ENCODE measurements at regions not wholly inside any gene's neighbourhood (a gene's known extent, or its start where the extent isn't known, plus 50 kb on each side); places are given as distances from the start of the nearest gene placed in this dataset.

- no peaks in the 10 kb centered on the region for H3K27me3 ChIP-seq (ENCODE audit: insufficient read depth, low read length, poor library complexity, severe bottlenecking)
- H4K20me1 ChIP-seq (ENCODE audit: insufficient read depth, low read length, poor library complexity, severe bottlenecking) = no peaks in the 10 kb centered on the region
- no peak overlapping the region for H3K9ac ChIP-seq (ENCODE audit: low read depth, low read length, poor library complexity, severe bottlenecking)
- TF ChIP-seq, protein P1, sequence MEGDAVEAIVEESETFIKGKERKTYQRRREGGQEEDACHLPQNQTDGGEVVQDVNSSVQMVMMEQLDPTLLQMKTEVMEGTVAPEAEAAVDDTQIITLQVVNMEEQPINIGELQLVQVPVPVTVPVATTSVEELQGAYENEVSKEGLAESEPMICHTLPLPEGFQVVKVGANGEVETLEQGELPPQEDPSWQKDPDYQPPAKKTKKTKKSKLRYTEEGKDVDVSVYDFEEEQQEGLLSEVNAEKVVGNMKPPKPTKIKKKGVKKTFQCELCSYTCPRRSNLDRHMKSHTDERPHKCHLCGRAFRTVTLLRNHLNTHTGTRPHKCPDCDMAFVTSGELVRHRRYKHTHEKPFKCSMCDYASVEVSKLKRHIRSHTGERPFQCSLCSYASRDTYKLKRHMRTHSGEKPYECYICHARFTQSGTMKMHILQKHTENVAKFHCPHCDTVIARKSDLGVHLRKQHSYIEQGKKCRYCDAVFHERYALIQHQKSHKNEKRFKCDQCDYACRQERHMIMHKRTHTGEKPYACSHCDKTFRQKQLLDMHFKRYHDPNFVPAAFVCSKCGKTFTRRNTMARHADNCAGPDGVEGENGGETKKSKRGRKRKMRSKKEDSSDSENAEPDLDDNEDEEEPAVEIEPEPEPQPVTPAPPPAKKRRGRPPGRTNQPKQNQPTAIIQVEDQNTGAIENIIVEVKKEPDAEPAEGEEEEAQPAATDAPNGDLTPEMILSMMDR (conservative IDR thresholded peaks at IDR 0.05; ENCODE audit: low read length) = no peak
- TF ChIP-seq EZH2phosphoT487 (IDR thresholded peaks at IDR 0.05; ENCODE audit: borderline replicate concordance) = no peak
- H3K79me2 ChIP-seq (ENCODE audit: insufficient read depth, low read length) = no peaks in the 10 kb centered on the region
- H3K4me3 ChIP-seq (ENCODE audit: low read length, poor library complexity, severe bottlenecking) = no peak overlapping the region
- H3F3A ChIP-seq (ENCODE audit: low read depth) = no peaks in the 10 kb centered on the region
- H3K9me3 ChIP-seq (ENCODE audit: insufficient read depth, low read depth, low read length) = no peaks in the 10 kb centered on the region
- no peak overlapping the region for H2AFZ ChIP-seq (ENCODE audit: low read length)
- H3K4me2 ChIP-seq (ENCODE audit: low read depth, low read length, poor library complexity, severe bottlenecking) = no peak overlapping the region
- no peaks in the 10 kb centered on the region for H3K4me1 ChIP-seq (ENCODE audit: insufficient read depth, low read length, poor library complexity, severe bottlenecking)
- H3K9me2 ChIP-seq (replicated peaks; ENCODE audit: low read depth, low read length) = no peaks in the 10 kb centered on the region
- H3K36me3 ChIP-seq (ENCODE audit: insufficient read depth, low read length) = no peaks in the 10 kb centered on the region
These were observed 279.3 kb upstream of the E2F7 start for GRCh38 chr12:77344651-77345050.

DNA sequence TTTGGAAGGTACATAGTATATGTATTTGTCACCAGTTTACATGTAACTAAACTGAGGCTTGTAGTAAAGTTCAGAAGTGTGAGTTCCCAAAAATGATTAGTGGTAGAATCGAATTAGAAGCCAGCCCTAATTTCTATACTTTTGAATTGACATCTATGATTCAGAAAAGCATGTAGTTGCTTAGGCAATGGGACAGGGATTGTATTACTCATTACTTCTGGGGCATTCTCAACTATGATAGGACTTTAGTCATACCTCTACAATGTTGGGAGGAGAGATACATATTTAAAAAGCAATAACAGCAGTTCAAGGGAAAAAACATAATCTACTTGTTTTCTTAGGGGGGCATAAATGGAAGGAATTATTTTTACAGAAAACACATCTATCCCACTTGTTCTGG, 277.9 kb upstream of the E2F7 start:
- no peaks in the 10 kb centered on the region for H3K79me2 ChIP-seq (ENCODE audit: insufficient read depth, low read length)
- no peaks in the 10 kb centered on the region for H3K4me1 ChIP-seq (ENCODE audit: insufficient read depth, low read length, poor library complexity, severe bottlenecking)
- TF ChIP-seq EZH2phosphoT487 (IDR thresholded peaks at IDR 0.05; ENCODE audit: borderline replicate concordance) = no peak
- TF ChIP-seq, protein P1 (conservative IDR thresholded peaks at IDR 0.05; ENCODE audit: low read length) = no peak
- H3K9ac ChIP-seq (ENCODE audit: low read depth, low read length, poor library complexity, severe bottlenecking) = no peak overlapping the region
- no peaks in the 10 kb centered on the region for H3K27me3 ChIP-seq (ENCODE audit: insufficient read depth, low read length, poor library complexity, severe bottlenecking)
- H3K9me3 ChIP-seq (ENCODE audit: insufficient read depth, low read depth, low read length) = no peaks in the 10 kb centered on the region
- H4K20me1 ChIP-seq (ENCODE audit: insufficient read depth, low read length, poor library complexity, severe bottlenecking) = no peaks in the 10 kb centered on the region
- H3F3A ChIP-seq (ENCODE audit: low read depth) = no peaks in the 10 kb centered on the region
- no peak overlapping the region for H3K4me3 ChIP-seq (ENCODE audit: low read length, poor library complexity, severe bottlenecking)
- H3K4me2 ChIP-seq (ENCODE audit: low read depth, low read length, poor library complexity, severe bottlenecking) = no peak overlapping the region
- no peaks in the 10 kb centered on the region for H3K9me2 ChIP-seq (replicated peaks; ENCODE audit: low read depth, low read length)
- no peaks in the 10 kb centered on the region for H3K36me3 ChIP-seq (ENCODE audit: insufficient read depth, low read length)
- H2AFZ ChIP-seq (ENCODE audit: low read length) = no peak overlapping the region

GRCh38 chr12:77342253-77342652, 276.9 kb upstream of the E2F7 start:
- Histone ChIP-seq H2AFZ (ENCODE audit: low read length) (no peak overlapping the region), H3K79me2 (ENCODE audit: insufficient read depth, low read length) (no peaks in the 10 kb centered on the region), H3K4me1 (ENCODE audit: insufficient read depth, low read length, poor library complexity, severe bottlenecking) (no peaks in the 10 kb centered on the region), H3K4me2 (ENCODE audit: low read depth, low read length, poor library complexity, severe bottlenecking) (no peak overlapping the region), H3K27me3 (ENCODE audit: insufficient read depth, low read length, poor library complexity, severe bottlenecking) (no peaks in the 10 kb centered on the region), H3K9ac (ENCODE audit: low read depth, low read length, poor library complexity, severe bottlenecking) (no peak overlapping the region), H3F3A (ENCODE audit: low read depth) (no peaks in the 10 kb centered on the region), H3K9me3 (ENCODE audit: insufficient read depth, low read depth, low read length) (no peaks in the 10 kb centered on the region), H3K9me2 (replicated peaks; ENCODE audit: low read depth, low read length) (no peaks in the 10 kb centered on the region), H3K4me3 (ENCODE audit: low read length, poor library complexity, severe bottlenecking) (no peak overlapping the region), H4K20me1 (ENCODE audit: insufficient read depth, low read length, poor library complexity, severe bottlenecking) (no peaks in the 10 kb centered on the region), H3K36me3 (ENCODE audit: insufficient read depth, low read length) (no peaks in the 10 kb centered on the region)
- TF ChIP-seq, protein P1 (conservative IDR thresholded peaks at IDR 0.05; ENCODE audit: low read length) = no peak
- TF ChIP-seq EZH2phosphoT487 (IDR thresholded peaks at IDR 0.05; ENCODE audit: borderline replicate concordance) = no peak

Data from Loucy (cell line).